Stimulated activated naive CD8-positive, alpha-beta T cell treated with anti-CD3 and anti-CD28 coated beads, Interleukin-15, Interleukin-2, amounts not matched to agents 100 U/mL and 50 U/mL, for 24 hours (primary cell): ENCODE measurements at regions not wholly inside any gene's neighbourhood (a gene's known extent, or its start where the extent isn't known, plus 50 kb on each side); places are given as distances from the start of the nearest gene placed in this dataset.
"Not testable (repeated sequence)": the region's sequence is repeated elsewhere in the genome, so short reads cannot be mapped to it uniquely, and the experiment has no call there.

Experiments
- ATAC-seq: fragments of 150-1000 bp; cut with Tn5 transposase; one replicate; pipeline ENCODE4 v1.10.0; 2021
- DNase-seq: peaks from one replicate; pipeline ENCODE4 v3.0.0; 2021

DNA sequence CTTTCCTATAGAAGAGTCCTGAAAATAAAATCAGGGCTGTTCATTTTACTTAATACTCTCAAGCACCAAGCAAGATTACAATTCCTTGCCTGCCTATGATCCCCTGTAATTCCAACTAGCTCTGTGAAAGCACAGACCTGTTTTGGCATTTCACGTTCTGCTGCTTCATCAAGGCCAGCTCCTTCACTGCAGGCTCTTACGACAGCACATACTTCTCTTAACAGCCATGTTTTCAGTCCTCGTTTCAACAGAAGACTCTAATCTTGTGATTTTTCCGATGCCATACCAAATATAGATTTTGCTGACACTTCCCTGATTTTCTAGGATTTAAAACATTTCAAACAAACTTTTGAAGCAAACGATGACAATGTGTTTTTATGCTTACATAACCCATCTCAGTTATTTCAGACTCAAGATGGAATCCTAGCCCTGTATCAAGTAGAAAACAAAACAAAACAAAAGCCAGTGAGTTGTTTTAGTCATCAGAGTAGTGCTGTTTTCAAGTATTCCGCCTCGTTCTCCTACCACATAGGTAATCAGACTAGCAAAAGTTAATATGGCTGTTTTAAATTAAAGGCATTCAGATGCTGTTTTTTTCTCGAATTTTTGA lies 616.5 kb upstream of the CITED2 start:
- no peak for ATAC-seq
- DNase-seq = no peak

DNA sequence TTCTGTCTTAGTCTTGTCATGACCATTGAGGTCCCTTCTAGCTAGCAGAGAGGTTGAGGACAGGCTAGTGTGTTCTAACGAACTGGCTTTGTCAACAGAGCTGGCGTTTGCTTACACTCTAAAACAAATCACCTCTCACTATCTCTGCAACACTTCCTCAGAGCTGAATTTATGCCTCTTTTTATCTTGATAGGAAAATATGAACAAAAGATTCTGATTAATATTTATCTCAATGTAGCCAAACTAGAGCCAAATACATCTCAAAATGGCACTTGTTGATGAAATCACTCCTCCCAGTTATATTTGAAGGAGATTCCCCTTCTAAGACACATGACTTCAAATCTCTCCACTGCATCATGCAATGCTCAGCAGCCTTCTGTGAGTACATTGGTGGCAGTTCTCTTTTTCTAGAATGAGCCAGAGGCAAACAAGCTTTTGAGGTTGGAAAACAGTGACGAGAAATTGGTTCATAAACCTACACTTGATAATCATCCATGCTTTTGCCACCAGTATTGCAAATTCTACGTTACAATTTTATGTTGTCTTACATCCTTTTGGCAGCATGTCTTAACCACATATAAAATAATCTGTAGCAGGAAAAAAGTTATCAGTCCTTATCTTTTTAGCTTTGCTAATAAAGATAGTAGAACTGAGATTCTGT lies 615.7 kb upstream of the CITED2 start:
- ATAC-seq (no peak), DNase-seq (no peak)

DNA sequence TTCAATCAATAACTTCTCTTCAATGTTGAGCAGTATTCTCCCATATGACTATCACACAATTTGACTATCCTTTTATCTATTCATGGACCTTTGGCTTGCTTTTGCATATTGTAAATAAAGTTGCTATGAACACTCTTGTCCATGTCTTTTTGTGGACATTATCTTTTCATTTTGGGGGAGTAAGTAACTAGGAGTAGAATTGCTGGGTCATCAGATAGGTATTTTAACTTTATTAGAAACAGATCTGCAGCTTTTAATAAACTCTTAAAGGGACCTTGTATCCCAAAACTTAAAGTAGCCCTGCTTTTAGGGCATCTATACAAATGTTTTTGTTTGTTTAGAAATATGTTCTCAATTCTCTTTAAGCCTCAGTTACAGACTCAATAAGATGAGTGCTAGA lies 614.2 kb upstream of the CITED2 start:
- ATAC-seq = no peak
- no peak for DNase-seq

DNA sequence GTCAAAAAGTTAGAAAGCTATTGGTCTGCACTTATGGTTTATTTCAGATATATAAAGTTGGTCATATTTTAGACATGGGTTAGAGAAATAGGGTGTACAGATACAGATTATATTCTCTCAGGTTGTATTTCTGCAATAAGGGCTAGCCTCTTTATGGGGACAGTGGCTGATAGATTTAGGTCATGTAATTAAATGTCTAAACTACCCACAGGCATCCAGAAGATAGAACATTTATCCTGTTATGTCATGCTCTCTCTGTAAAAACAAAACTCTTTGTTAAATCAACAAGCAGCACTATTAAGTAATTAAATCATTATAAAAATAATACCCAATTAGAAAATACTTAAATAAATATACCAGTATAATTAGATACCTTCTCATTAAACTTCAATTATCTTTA lies 612.6 kb upstream of the CITED2 start:
- ATAC-seq (no peak), DNase-seq (no peak)

DNA sequence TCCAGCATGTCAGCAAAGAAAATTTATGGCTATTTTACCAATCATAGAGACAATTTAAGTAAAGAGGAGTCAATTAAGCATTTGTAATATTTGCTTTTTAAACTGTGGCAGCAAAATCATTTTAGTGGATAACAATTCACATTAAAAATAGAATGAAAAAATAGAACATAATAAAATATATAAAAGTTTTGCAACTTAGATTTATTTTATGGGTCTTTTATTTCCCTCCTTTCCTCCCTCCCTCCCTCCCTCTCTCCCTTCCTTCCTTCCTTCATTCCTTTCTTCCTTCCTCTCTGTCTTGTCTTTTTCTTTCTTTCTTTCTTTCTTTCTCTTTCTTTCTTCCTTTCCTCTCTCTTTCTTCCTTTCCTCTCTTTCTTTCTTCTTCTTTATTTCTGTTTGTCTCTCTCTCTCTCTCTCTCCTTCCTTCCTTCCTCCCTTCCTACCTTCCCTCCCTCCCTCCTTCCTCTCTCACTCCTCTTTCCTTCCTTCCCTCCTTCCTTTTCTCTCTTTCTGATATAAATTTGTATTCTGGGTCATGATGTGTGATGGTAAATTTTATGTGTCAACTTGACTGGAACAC lies 610.9 kb upstream of the CITED2 start:
- DNase-seq (no peak), ATAC-seq (no peak)

DNA sequence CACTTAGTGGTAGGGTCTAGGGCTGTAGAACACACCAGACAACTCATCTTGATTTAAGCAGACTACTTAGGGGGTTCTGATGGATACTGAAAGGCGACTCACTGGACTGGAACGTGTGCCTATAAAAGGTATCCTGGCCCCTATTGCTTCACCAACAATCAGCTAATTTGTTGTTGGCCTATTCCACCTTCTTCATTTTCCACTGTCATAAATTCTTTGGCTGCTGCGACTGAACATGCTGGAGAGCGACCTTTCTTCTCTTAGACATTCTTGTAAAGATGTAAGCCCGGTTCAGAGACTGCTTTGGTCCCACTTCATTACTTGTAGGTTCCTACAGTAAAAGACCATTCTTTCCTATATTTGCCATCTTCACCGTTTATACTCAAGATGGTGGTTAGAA lies 609.9 kb upstream of the CITED2 start:
- ATAC-seq = no peak
- no peak for DNase-seq

DNA sequence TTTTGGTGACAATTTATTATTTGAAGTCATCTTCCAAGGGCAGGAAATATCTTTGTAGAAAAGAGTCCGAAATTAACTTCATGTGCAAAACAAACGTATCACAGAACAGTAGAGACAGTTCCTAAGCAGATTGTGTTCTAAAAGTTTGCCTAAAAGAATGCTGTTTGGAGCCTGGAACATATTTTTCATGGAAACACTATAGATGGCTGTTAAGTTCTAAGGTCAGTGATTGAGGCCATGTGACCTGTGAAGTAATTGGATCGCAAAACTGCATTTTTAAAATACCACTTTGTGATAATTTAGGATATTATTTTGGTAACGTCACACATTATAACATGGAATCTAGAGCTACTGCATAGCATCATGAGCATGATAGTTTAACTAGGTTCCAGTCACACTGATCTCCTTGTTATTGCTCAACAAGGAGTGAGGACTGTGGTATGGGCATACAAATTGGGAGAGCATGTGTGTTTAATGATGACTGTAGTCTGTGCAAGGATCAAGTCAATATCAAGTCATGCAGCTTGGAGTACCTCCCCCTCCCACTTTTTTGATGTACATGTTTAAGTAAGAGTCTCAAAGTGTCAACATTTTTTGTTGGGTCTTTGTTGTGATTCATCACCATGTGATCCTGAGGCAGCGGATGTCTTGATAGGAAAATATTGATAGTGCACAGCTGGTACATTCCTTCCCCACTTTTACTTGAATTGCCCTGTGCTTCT lies 609.3 kb upstream of the CITED2 start:
- no peak for DNase-seq
- no peak for ATAC-seq

DNA sequence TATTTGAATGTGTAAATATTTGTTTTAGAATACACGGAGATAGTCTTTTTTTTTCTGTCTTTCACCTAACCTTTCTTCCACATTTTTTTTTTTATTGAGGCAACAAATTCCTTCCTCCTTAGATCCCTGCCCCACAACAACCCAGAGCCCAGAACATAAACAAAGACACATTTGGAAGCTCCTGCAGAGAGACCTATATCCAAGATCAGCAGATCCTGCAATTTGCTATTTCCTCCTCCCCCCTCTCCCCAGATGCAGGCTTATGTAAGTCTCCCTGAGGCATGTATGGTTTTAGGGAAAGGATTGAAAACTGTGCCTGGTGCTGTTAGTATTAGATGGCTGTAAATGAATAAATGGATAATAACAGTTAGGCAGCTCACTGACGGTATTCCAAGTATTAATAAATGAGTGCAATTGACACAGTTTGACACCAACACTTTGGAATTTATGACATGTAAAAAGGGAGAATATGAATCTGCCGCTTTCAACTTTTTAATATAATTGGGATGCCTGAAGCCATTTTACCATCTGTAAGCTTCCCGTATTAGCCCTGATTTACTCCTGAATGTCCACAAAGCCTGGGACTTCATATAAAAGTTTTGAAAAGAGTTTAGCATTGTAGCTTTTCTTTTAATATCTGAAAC lies 608.3 kb upstream of the CITED2 start:
- no peak for ATAC-seq
- no peak for DNase-seq

DNA sequence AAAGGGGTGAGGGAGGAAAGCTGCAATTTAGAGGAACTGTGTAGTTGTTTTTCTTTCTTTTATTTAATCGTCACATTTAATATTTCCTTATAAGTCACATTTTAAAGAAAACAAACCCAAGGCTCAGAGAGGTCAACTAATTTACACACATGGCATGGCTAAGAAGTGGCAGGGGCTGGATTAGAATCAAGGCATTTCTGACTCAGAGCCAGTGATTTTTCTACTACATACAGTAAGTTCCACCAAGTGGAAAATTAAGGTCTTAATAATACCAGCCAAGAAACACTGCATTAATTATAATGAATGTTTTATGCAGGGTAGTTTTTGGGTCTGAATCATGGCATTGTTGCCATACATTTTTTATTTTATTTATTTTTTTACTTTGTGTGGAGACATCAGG lies 607.7 kb upstream of the CITED2 start:
- DNase-seq (no peak), ATAC-seq (no peak)

DNA sequence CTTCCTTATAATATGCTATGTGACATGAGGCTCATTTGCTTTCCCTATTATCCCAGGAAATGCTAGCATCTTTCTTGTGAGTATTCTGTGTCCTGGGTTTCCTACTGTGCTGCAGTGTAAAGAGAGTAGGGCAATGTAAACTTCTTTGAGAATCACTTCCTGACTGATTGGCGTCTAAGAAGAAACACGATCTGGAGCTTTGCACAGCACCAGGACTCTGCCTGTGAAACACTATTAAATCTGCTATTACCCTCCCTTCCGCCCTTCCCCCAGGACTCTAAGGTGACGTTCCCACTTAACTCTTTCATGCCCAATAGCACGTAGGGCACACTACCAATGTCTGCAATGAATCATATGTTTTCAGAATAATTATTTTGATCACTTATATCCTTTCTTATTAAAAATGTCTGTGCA lies 607.3 kb upstream of the CITED2 start:
- ATAC-seq (no peak), DNase-seq (no peak)

DNA sequence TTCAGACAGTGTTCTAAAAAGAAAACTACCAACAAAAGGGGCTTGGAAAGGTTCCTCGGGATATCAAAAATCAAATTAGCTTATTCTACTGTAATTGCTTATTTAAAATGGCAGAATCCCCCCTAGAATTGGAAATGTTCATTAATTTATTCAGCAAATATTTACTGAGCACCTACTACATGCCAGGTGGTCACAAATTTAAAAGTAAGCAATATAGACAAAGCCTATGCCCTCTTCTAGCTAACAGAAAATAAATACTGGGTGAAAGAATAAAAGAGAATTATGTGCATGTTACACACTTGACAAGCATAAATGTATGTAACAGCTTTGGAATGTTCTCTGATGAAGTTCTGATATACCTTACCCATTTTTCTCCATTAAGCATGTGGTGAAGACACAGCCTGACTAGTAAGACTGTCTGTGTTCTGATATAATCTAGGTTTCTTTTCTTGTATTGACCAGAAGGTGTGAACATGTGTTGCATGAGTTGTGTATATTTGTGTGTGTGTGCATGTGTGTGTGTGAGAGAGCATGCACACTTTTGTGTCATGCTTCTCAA lies 606.7 kb upstream of the CITED2 start:
- no peak for DNase-seq
- ATAC-seq = no peak

DNA sequence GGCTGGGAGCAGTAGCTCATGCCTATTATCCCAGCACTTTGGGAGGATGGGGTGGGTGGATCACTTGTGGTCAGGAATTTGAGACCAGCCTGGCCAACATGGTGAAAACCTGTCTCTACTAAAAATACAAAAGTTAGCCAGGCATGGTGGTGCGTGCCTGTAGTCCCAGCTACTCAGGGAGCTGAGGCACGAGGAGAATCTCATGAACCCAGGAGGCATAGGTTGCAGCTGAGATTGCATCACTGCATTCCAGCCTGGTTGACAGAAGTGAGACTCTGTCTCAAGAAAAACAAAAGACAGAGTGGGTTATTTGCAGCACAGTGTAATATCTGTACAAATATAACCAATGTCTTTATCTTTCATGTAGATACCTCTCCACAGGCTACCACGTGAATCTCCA lies 606.2 kb upstream of the CITED2 start:
- not testable (repeated sequence) for DNase-seq, ATAC-seq

DNA sequence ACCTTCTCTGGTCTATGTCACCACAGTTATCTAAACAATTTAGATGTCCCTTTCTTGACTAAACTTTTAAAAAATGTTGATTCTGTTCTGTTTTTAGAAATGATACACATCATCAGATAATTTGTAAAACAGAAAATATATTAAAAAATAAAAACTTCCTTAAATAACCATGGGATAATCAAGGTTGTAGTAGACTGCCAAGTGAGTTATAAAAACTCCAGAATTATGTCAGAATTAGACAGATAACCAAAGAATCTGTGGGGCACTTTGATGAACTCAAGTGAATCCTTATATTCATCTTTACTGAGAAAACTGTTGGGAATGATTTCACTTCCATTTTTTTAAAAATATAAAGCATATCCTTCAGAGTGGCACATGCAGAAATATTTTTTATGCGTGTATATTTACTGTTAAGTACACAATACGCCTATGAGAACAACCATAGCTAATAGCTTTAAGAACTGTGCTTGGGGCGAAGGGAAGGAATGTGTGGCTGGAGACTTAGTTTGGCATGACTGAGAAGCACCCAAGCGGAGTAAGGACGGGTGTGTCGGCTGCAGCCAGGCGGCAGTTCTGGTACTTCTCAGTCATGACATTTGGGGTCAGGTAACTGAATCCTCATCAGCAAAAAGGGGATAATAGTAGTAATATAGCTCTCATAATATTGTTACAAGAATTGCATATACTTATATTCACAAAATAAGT lies 604.7 kb upstream of the CITED2 start:
- DNase-seq (no peak), ATAC-seq (no peak)

DNA sequence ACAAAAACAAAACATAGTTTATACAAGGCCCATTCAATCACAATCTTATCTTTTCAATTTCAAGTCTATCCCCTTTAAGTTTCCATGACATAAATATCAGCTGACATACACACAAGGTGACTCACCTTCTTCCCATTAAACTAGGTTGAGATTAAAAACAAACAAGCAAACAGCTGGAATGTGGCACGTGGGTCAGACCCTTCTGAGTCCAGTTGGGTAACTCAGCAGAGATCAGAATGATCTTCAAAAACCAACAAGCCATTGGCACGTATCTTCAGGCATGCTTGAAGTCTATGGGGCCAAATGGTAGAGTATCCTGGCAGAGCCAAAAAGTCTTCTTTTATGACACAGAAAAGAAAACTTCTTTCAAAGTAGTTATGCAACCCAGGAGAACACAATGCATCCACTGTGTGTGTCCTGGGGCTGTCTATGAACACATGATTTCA lies 603.5 kb upstream of the CITED2 start:
- DNase-seq (no peak), ATAC-seq (no peak)

DNA sequence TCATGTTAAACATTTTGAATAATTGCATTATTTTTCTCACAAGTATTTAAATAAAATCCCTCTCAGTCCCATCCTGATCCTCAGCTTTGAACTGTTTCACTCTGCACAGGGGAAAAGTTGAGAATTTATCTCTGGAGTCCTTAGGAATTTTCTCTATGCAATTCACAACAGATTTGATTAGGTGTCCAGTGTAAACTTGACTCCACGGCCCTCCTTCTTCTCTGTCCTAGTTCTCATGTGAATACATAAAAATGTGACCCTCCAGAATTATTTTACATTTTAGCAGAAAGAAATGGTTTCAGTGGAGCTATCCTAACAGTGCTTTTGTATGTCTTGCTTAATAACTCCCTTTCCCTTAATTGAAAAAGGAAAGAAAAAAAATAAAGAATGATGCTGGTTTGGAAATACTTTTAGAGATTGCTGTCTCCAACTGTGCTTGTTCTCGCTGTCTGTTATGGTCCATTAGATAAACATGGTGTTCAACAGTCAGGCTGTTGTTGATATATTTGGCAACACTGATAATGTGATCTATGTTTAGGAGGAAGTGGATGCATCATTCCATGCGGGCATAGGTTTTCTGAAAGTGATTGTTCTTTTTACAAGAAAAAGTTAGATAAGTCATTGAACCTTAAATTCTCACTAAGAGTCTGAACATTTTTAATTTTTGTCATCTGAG lies 599.4 kb upstream of the CITED2 start:
- DNase-seq (no peak), ATAC-seq (no peak)

DNA sequence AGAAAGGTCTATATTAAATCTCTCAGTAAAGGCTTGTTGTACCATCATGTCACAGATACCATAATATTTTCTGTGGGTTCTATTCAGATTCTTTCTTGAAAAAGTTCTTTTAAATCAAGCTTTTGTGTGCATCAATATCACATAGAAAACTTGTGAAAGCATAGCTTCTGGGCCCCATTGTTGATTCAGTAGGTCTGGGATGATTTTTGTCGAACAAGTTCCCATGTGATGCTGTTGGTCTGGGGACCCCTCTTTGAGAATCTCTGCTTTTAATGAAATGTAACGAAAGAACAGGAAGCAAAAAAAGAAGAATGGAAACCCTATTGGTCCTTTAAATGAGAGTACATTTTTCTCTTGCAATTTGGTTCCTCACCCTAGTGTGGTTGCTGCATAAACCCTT lies 597.7 kb upstream of the CITED2 start:
- DNase-seq = no peak
- no peak for ATAC-seq

DNA sequence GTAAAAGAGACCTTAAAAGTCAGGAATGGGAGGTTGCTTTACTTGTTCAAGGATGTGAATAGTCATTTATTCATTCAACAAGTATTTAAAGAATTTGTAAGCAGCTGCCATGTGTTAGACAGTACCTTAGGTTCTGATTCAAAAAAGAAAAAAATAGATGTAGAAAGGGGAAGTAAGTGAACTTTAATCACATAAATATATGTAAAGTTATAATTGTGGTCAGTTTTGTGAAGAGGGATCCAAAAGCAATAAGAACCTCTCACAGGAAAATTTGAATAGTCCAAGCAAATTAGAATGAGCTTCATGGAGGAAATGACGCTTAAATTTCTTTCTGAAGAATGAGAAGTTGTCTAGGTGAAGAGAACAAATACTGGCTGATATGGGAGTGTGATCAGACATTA lies 596.1 kb upstream of the CITED2 start:
- DNase-seq (no peak), ATAC-seq (no peak)

DNA sequence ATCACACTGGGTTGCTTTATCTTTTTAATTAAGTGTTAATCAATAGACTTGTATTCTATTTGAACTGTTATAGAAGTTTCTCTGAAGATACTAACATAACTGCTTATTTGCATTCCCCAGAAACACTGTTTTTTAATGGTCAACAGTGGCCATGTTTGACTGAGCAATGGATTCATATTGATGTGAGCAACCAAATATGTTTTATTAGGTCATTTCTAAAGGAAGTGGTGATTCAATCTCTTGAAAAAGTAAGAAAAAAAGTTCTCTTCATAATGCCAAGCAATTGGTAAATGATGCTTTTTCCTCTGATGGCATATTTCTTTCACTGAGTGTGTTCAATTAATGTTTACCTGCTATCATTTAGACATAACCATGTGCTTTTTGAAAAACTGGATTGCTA lies 593.0 kb upstream of the CITED2 start:
- DNase-seq (no peak), ATAC-seq (no peak)

DNA sequence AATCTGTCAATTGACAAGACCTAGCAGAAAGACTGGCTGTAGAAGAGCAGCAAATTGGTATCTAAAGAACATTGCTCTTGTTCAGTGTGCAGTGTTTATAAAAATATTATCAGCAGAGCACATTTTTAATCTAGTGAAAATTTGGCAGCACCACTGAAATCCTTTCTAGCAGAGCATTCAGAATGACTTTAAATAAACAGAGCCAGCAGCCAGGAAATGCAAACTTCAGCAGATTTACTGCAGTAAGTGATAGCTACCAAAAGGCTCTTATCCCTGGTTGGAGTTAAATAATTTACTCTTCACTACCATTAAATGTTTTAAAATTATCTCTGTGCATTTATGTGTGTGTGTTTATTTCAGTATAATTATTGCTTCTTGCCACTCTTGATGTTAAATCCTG lies 590.9 kb upstream of the CITED2 start:
- ATAC-seq = no peak

DNA sequence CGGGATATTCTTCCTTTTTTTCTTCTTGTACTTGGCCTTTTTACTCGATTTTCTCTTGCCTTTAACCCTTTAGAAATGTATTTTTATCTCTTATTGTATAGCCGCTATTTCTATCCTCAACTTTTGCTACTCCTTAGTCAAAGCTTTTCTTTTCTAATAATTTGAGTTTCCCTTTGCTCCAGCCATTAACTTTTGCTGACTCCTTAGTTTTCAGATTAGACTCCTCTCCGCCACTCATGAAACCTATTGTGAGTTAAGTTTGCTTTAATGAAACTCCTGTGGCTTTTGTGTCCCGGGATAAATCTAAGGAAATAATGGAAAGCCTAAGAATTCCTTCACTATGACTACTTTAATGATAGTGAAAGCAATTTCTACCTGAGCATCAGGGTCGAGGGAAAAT lies 590.3 kb upstream of the CITED2 start:
- ATAC-seq (no peak), DNase-seq (no peak)

More for the DNA sequence above, 590.9 kb upstream of the CITED2 start:
- DNase-seq = no peak

DNA sequence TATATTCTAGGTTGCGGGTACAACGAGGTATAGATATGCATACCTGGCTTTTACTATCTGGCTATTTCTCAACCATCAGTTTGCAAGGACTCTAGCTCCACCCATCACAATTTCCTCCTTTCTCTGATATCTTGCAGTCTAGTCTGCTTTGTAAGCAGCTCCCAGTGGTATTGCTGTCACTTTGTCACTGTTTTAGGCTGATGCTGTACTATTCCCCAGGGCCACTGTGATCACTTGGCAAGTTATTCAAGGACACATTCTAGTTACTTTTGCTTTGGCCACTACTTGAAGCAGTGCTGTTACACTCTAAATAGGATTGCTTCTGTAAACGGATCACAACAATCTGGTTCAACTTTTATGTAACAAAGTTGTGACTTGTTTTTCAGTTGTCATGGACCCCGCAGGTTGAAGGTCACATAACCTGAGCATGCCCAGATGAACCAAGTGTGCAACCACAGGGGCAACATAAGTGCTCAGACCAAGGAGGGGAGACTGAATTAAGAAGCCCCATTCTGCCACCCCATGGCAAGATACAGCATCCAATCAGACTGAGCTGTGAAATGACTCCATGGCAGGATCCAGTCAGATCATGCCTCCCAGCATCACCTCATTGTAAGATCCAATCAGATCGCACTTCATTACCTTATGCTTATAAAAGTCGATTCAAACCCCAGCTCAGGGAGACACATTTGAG lies 588.4 kb upstream of the CITED2 start:
- no peak for DNase-seq
- no peak for ATAC-seq
